ENCODE measurements at regions not wholly inside any gene's neighbourhood (a gene's known extent, or its start where the extent isn't known, plus 50 kb on each side); places are given as distances from the start of the nearest gene placed in this dataset.
A peak's percentile ranks its signal among the peaks of the same experiment; 100 is the strongest.
"Not testable (repeated sequence)": the region's sequence is repeated elsewhere in the genome, so short reads cannot be mapped to it uniquely, and the experiment has no call there.

GRCh38 chr2:43068631-43069517 lies 157.5 kb downstream of the ZFP36L2 start:
- Histone ChIP-seq H3K9ac (no peak overlapping the region), H3K4me3 (no peak overlapping the region), H3K27me3 (no peaks in the 10 kb centered on the region), H4K20me1 (no peaks in the 10 kb centered on the region), H3K36me3 (no peaks in the 10 kb centered on the region), H3K4me1 (peaks cover 26% of the 10 kb centered on the region), H3K27ac (peak overlapping the region; percentile 24; the same call in 1 of the 2 replicates), H3K4me2 (peak overlapping the region; percentile 24), H3K9me3 (no peaks in the 10 kb centered on the region)
- no peak for TF ChIP-seq Cebpa-rat (IDR thresholded peaks at IDR 0.05)

- Histone ChIP-seq H3K4me2 (no peak overlapping the region), H4K20me1 (no peaks in the 10 kb centered on the region), H3K4me3 (no peak overlapping the region), H3K27ac (no peak overlapping the region), H3K4me1 (peaks cover 26% of the 10 kb centered on the region), H3K9ac (no peak overlapping the region), H3K9me3 (peaks cover 4% of the 10 kb centered on the region; the same call in 1 of the 2 replicates), H3K36me3 (no peaks in the 10 kb centered on the region), H3K27me3 (no peaks in the 10 kb centered on the region)
- no peak for TF ChIP-seq Cebpa-rat (IDR thresholded peaks at IDR 0.05)
These were observed 158.3 kb downstream of the ZFP36L2 start for GRCh38 chr2:43068041-43068533.

- H3K27me3 ChIP-seq, result no peaks in the 10 kb centered on the region
- H4K20me1 ChIP-seq, result no peaks in the 10 kb centered on the region
- no peak overlapping the region for H3K9ac ChIP-seq
- H3K4me2 ChIP-seq, result no peak overlapping the region
- H3K4me3 ChIP-seq, result no peak overlapping the region
- peaks cover 4% of the 10 kb centered on the region; the same call in 1 of the 2 replicates for H3K9me3 ChIP-seq
- TF ChIP-seq Cebpa-rat (IDR thresholded peaks at IDR 0.05), result no peak
- no peaks in the 10 kb centered on the region for H3K36me3 ChIP-seq
- peaks cover 26% of the 10 kb centered on the region for H3K4me1 ChIP-seq
- no peak overlapping the region for H3K27ac ChIP-seq
These were observed 159.0 kb downstream of the ZFP36L2 start for GRCh38 chr2:43067254-43068040.

GRCh38 chr2:43066541-43067253 lies 159.7 kb downstream of the ZFP36L2 start:
- H3K4me3 ChIP-seq, H3K36me3 ChIP-seq, H3K27me3 ChIP-seq, H4K20me1 ChIP-seq, H3K27ac ChIP-seq, H3K4me2 ChIP-seq, H3K9ac ChIP-seq, H3K9me3 ChIP-seq: not testable (repeated sequence)
- peaks cover 26% of the 10 kb centered on the region for H3K4me1 ChIP-seq

GRCh38 chr2:43065871-43066270 lies 160.5 kb downstream of the ZFP36L2 start:
- H3K4me3 ChIP-seq, result no peak overlapping the region
- no peak overlapping the region for H3K9ac ChIP-seq
- H3K36me3 ChIP-seq, result no peaks in the 10 kb centered on the region
- no peak overlapping the region for H3K4me2 ChIP-seq
- no peaks in the 10 kb centered on the region for H3K27me3 ChIP-seq
- peaks cover 21% of the 10 kb centered on the region for H3K4me1 ChIP-seq
- H4K20me1 ChIP-seq, result no peaks in the 10 kb centered on the region
- H3K9me3 ChIP-seq, result peaks cover 10% of the 10 kb centered on the region
- H3K27ac ChIP-seq, result no peak overlapping the region
- TF ChIP-seq Cebpa-rat (IDR thresholded peaks at IDR 0.05), result no peak

GRCh38 chr2:43065036-43065435 lies 161.4 kb downstream of the ZFP36L2 start:
- Histone ChIP-seq H3K27ac (no peak overlapping the region), H4K20me1 (no peaks in the 10 kb centered on the region), H3K27me3 (no peaks in the 10 kb centered on the region), H3K9ac (no peak overlapping the region), H3K36me3 (no peaks in the 10 kb centered on the region), H3K4me2 (no peak overlapping the region), H3K4me3 (no peak overlapping the region), H3K9me3 (peaks cover 10% of the 10 kb centered on the region), H3K4me1 (peaks cover 16% of the 10 kb centered on the region)
- no peak for TF ChIP-seq Cebpa-rat (IDR thresholded peaks at IDR 0.05)

- not testable (repeated sequence) for H4K20me1 ChIP-seq, H3K4me3 ChIP-seq, H3K4me2 ChIP-seq, H3K36me3 ChIP-seq, H3K9ac ChIP-seq, H3K27me3 ChIP-seq, H3K27ac ChIP-seq
- Histone ChIP-seq H3K9me3 (peaks cover 10% of the 10 kb centered on the region), H3K4me1 (peaks cover 20% of the 10 kb centered on the region)
These were observed 163.3 kb downstream of the ZFP36L2 start for GRCh38 chr2:43063096-43063495.

GRCh38 chr2:43062058-43062457 lies 164.3 kb downstream of the ZFP36L2 start:
- TF ChIP-seq Cebpa-rat (IDR thresholded peaks at IDR 0.05), result no peak
- Histone ChIP-seq H3K9ac (no peak overlapping the region), H3K4me1 (peaks cover 20% of the 10 kb centered on the region), H4K20me1 (no peaks in the 10 kb centered on the region), H3K9me3 (peaks cover 10% of the 10 kb centered on the region), H3K27me3 (no peaks in the 10 kb centered on the region), H3K4me3 (no peak overlapping the region), H3K27ac (no peak overlapping the region), H3K4me2 (no peak overlapping the region), H3K36me3 (no peaks in the 10 kb centered on the region)

GRCh38 chr2:43060390-43061016 lies 165.9 kb downstream of the ZFP36L2 start:
- no peaks in the 10 kb centered on the region for H3K36me3 ChIP-seq
- no peak overlapping the region for H3K4me2 ChIP-seq
- H3K9me3 ChIP-seq, result peaks cover 10% of the 10 kb centered on the region
- no peak for TF ChIP-seq Cebpa-rat (IDR thresholded peaks at IDR 0.05)
- H3K4me3 ChIP-seq, result no peak overlapping the region
- no peaks in the 10 kb centered on the region for H4K20me1 ChIP-seq
- no peak overlapping the region for H3K9ac ChIP-seq
- peaks cover 20% of the 10 kb centered on the region for H3K4me1 ChIP-seq
- H3K27me3 ChIP-seq, result no peaks in the 10 kb centered on the region
- H3K27ac ChIP-seq, result no peak overlapping the region

Data from BLaER1 (cell line).